ENCODE measurements at regions not wholly inside any gene's neighbourhood (a gene's known extent, or its start where the extent isn't known, plus 50 kb on each side); places are given as distances from the start of the nearest gene placed in this dataset.

- no peak for TF ChIP-seq CTCF (IDR thresholded peaks at IDR 0.05)
- TF ChIP-seq POLR2A (IDR thresholded peaks at IDR 0.05) = no peak
Measured at GRCh38 chr7:89714131-89714530, 440.1 kb upstream of the STEAP1 start.
